ENCODE measurements at regions not wholly inside any gene's neighbourhood (a gene's known extent, or its start where the extent isn't known, plus 50 kb on each side); places are given as distances from the start of the nearest gene placed in this dataset.

DNA sequence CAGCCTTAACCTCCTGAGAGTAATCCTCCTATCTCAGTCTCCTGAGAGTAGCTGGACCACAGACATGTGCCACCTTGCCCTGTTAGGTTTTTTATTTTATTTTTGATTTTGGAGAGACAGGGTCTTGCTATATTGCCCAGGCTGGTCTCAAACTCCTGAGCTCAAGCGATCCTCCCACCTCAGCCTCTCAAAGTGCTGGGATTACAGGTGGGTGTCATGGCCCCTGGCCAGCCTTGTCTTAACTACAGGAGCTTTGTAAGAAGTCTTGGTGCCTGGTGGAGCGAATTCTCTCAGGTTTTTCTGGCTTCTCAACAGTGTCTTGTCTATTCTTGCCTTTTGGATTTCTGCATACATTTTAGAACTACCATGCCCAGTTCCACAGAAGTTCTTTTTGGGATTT is 546.4 kb downstream of the TBC1D22A start:
- no peak overlapping the region for H3K4me3 ChIP-seq (ENCODE audit: low read length, poor library complexity, severe bottlenecking)
- H3K79me2 ChIP-seq (ENCODE audit: insufficient read depth, low read length) = no peaks in the 10 kb centered on the region
- H3K4me1 ChIP-seq (ENCODE audit: insufficient read depth, low read length, poor library complexity, severe bottlenecking) = no peaks in the 10 kb centered on the region
- H3K27me3 ChIP-seq (ENCODE audit: insufficient read depth, low read length, poor library complexity, severe bottlenecking) = no peaks in the 10 kb centered on the region
- no peak overlapping the region for H3K9ac ChIP-seq (ENCODE audit: low read depth, low read length, poor library complexity, severe bottlenecking)
- H3F3A ChIP-seq (ENCODE audit: low read depth) = no peaks in the 10 kb centered on the region
- peaks cover 4% of the 10 kb centered on the region; the same call in 1 of the 2 replicates for H3K9me3 ChIP-seq (ENCODE audit: insufficient read depth, low read depth, low read length)
- TF ChIP-seq, protein P1, sequence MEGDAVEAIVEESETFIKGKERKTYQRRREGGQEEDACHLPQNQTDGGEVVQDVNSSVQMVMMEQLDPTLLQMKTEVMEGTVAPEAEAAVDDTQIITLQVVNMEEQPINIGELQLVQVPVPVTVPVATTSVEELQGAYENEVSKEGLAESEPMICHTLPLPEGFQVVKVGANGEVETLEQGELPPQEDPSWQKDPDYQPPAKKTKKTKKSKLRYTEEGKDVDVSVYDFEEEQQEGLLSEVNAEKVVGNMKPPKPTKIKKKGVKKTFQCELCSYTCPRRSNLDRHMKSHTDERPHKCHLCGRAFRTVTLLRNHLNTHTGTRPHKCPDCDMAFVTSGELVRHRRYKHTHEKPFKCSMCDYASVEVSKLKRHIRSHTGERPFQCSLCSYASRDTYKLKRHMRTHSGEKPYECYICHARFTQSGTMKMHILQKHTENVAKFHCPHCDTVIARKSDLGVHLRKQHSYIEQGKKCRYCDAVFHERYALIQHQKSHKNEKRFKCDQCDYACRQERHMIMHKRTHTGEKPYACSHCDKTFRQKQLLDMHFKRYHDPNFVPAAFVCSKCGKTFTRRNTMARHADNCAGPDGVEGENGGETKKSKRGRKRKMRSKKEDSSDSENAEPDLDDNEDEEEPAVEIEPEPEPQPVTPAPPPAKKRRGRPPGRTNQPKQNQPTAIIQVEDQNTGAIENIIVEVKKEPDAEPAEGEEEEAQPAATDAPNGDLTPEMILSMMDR (conservative IDR thresholded peaks at IDR 0.05; ENCODE audit: low read length) = no peak
- TF ChIP-seq EZH2phosphoT487 (IDR thresholded peaks at IDR 0.05; ENCODE audit: borderline replicate concordance) = no peak
- no peaks in the 10 kb centered on the region for H3K9me2 ChIP-seq (replicated peaks; ENCODE audit: low read depth, low read length)
- no peak overlapping the region for H3K4me2 ChIP-seq (ENCODE audit: low read depth, low read length, poor library complexity, severe bottlenecking)
- no peaks in the 10 kb centered on the region for H3K36me3 ChIP-seq (ENCODE audit: insufficient read depth, low read length)
- no peaks in the 10 kb centered on the region for H4K20me1 ChIP-seq (ENCODE audit: insufficient read depth, low read length, poor library complexity, severe bottlenecking)
- H2AFZ ChIP-seq (ENCODE audit: low read length) = no peak overlapping the region

DNA sequence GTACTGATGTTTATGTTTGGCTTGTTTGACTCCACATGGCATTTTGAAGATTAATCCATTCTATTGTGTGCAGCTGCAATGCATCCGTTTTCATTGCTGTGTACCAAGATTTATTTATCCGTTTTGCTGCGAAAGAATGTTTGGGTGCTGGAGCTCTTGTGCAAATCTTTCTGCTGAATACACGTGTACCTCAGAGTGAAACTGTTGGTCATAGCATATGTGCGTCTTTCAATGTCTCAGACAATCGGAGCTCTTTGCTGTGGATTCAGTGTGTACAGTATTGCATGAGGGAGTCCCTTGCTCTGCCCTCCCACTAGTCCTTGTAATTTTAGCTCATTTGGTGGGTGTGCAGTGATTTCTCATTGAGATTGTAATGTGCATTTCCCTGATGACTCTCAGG is 545.4 kb downstream of the TBC1D22A start:
- Histone ChIP-seq H3K36me3 (ENCODE audit: insufficient read depth, low read length) (no peaks in the 10 kb centered on the region), H3K9me3 (ENCODE audit: insufficient read depth, low read depth, low read length) (peaks cover 4% of the 10 kb centered on the region; the same call in 1 of the 2 replicates), H3K4me3 (ENCODE audit: low read length, poor library complexity, severe bottlenecking) (no peak overlapping the region), H3K79me2 (ENCODE audit: insufficient read depth, low read length) (no peaks in the 10 kb centered on the region), H3K4me2 (ENCODE audit: low read depth, low read length, poor library complexity, severe bottlenecking) (no peak overlapping the region), H3K27me3 (ENCODE audit: insufficient read depth, low read length, poor library complexity, severe bottlenecking) (no peaks in the 10 kb centered on the region), H3K9ac (ENCODE audit: low read depth, low read length, poor library complexity, severe bottlenecking) (no peak overlapping the region), H2AFZ (ENCODE audit: low read length) (no peak overlapping the region), H4K20me1 (ENCODE audit: insufficient read depth, low read length, poor library complexity, severe bottlenecking) (no peaks in the 10 kb centered on the region), H3F3A (ENCODE audit: low read depth) (no peaks in the 10 kb centered on the region), H3K9me2 (replicated peaks; ENCODE audit: low read depth, low read length) (no peaks in the 10 kb centered on the region), H3K4me1 (ENCODE audit: insufficient read depth, low read length, poor library complexity, severe bottlenecking) (no peaks in the 10 kb centered on the region)
- TF ChIP-seq, protein P1 (conservative IDR thresholded peaks at IDR 0.05; ENCODE audit: low read length) = no peak
- no peak for TF ChIP-seq EZH2phosphoT487 (IDR thresholded peaks at IDR 0.05; ENCODE audit: borderline replicate concordance)

GRCh38 chr22:47307326-47307725 is 544.9 kb downstream of the TBC1D22A start:
- Histone ChIP-seq H3K27me3 (ENCODE audit: insufficient read depth, low read length, poor library complexity, severe bottlenecking) (no peaks in the 10 kb centered on the region), H3K4me2 (ENCODE audit: low read depth, low read length, poor library complexity, severe bottlenecking) (no peak overlapping the region), H3K9me3 (ENCODE audit: insufficient read depth, low read depth, low read length) (peaks cover 4% of the 10 kb centered on the region; the same call in 1 of the 2 replicates), H3K4me1 (ENCODE audit: insufficient read depth, low read length, poor library complexity, severe bottlenecking) (no peaks in the 10 kb centered on the region), H4K20me1 (ENCODE audit: insufficient read depth, low read length, poor library complexity, severe bottlenecking) (no peaks in the 10 kb centered on the region), H3K79me2 (ENCODE audit: insufficient read depth, low read length) (no peaks in the 10 kb centered on the region), H3K4me3 (ENCODE audit: low read length, poor library complexity, severe bottlenecking) (no peak overlapping the region), H2AFZ (ENCODE audit: low read length) (no peak overlapping the region), H3K9me2 (replicated peaks; ENCODE audit: low read depth, low read length) (no peaks in the 10 kb centered on the region), H3F3A (ENCODE audit: low read depth) (no peaks in the 10 kb centered on the region), H3K36me3 (ENCODE audit: insufficient read depth, low read length) (no peaks in the 10 kb centered on the region), H3K9ac (ENCODE audit: low read depth, low read length, poor library complexity, severe bottlenecking) (no peak overlapping the region)
- TF ChIP-seq, protein P1 (conservative IDR thresholded peaks at IDR 0.05; ENCODE audit: low read length) = no peak
- no peak for TF ChIP-seq EZH2phosphoT487 (IDR thresholded peaks at IDR 0.05; ENCODE audit: borderline replicate concordance)
